ENCODE measurements at regions not wholly inside any gene's neighbourhood (a gene's known extent, or its start where the extent isn't known, plus 50 kb on each side); places are given as distances from the start of the nearest gene placed in this dataset.
"Not testable (repeated sequence)": the region's sequence is repeated elsewhere in the genome, so short reads cannot be mapped to it uniquely, and the experiment has no call there.

DNA sequence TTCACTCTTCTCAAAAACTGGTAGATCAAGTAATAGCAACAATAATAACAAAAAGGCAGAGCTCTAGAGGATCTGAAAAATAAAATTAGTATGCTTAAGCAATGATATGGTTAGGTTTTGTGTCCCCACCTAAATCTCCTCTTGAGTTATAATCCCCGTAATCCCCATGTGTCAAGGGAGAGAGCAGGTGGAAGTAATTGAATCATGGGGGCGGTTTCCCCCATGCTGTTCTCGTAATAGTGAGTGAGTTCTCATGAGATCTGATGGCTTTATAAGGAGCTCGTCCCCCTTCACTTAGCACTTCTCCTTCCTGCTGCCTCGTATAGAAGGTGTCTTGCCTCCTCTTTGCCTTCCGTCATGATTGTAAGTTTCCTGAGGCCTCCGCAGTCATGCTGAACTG is 60.2 kb upstream of the ABHD2 start:
- DNase-seq (ENCODE audit: low spot score) = no peak

DNA sequence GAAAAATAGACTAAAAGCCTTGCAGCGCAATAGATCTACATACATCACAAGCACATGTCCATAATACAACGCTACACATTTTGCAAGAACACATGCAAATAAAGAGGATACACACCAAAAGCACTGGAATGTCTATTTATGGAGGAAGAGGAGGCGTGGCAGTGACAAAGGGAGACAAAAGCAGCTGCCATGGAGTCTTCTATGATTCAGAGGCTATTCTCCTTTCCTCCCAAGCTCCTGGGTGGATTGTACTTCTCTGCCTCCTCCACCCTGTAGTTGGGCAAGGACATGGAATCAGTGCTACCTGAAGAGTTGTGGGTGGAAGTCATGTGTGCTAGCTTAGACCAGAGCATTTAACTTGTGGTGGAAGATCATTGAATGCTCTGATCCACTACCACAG is 57.9 kb upstream of the ABHD2 start:
- DNase-seq (ENCODE audit: low spot score) = no peak

DNA sequence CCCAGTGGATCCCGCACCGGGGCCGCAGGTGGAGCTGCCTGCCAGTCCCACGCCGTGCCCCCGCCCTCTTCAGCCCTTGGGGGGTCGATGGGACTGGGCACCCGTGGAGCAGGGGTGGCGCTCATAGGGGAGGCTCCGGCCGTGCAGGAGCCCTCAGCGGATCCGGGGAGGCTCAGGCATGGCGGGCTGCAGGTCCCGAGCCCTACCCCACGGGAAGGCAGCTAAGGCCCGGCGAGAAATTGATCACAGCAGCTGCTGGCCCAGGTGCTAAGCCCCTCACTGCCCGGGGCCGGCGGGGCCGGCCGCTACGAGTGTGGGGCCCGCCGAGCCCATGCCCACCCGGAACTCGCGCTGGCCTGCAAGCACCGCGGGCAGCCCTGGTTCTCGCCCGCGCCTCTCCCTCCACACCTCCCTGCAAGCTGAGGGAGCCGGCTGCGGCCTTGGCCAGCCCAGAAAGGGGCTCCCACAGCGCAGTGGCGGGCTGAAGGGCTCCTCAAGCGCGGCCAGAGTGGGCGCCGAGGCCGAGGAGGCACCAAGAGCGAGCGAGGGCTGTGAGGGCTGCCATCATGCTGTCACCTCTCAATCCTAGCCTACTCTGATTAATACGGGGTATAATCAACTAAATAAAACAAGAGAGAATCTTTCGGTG is 56.5 kb upstream of the ABHD2 start:
- not testable (repeated sequence) for DNase-seq (ENCODE audit: low spot score)

DNA sequence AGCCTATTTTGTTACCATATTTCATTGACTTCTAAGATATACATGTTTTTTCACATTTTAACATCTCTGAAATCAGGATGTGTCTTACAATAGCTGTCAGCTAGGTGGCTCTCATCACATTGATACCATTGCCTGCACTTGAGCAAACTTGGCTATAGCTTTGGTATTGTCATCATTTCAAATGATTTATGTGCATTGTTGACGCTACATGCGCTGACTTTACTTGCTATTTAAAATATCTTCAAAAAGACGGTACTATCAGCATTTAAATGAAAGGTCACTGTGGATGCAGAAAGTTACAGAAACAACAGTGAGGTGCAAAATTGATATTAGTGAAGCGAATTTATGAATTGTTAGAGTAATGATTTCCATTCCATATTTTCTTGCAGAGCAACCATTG is 54.0 kb upstream of the ABHD2 start:
- DNase-seq (ENCODE audit: low spot score) = no peak

DNA sequence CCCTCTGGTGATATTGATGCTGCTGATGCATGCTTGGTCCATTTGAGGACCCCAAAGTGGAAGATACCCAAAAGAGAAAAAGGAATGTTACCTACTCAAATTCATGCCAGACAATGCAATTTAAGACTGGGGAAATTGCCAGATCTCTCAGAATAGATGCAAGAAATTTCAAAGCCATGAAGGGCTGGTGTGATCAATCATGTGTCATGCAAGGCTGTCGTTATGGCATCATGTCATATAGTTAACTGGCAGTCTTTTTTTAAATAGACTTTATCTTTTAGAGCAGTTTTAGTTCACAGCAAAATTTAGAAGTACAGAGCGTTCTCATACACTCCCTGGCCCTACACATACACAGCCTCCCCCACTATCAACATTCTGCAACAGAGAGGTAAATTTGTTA is 53.1 kb upstream of the ABHD2 start:
- DNase-seq (ENCODE audit: low spot score) = no peak

DNA sequence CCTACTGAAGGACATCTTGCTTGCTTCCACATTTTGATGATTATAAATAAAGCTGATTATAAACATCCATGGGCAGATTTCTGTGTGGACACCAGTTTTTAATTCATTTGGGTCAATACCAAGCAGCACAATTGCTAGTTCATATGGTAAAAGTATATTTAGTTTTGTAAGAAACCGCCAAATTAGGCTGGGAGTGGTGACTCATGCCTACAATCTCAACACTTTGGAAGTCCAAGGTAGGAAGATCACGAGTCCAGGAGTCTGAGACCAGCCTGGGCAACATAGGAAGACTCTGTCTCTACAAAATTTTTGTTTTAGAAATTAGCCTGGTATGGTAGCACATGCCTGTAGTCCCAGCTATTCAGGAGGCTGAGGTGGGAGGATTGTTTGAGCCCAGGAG is 52.6 kb upstream of the ABHD2 start:
- no peak for DNase-seq (ENCODE audit: low spot score)

DNA sequence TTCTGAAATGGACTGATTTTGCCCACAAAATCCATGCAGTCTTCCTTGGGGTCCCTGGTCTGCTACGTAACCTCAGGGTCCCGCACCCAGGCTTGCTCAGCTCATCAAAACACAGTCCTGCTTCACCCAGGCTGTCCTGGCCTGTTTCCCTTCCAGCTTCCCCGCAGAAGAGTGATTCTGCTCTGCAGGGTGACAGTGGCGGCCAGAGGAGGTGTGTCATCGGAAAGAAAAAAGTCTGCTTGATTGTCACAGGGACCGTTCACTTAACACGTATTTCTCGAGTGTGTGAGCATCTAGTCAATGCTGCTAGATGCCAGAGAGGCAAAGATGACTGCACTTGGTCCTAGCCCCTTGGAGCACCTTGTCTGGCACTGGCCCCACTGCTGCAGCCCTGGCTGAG is 50.1 kb upstream of the ABHD2 start:
- DNase-seq (ENCODE audit: low spot score) = no peak

Measured in CD4-positive, alpha-beta T cell treated with Interleukin-15 for 4 hours (primary cell).